HEK293 (cell line): ENCODE measurements at regions not wholly inside any gene's neighbourhood (a gene's known extent, or its start where the extent isn't known, plus 50 kb on each side); places are given as distances from the start of the nearest gene placed in this dataset.

ENCODE experiments used
- ZNF146 ChIP-seq: fragments of 450-650 bp; formaldehyde crosslinking; IDR thresholded peaks from 2 replicates; pipeline ENCODE4 v1.5.1; 2016; ENCODE audit warnings: missing biosample characterization, missing genetic modification characterization
- TF ChIP-seq, protein P1 (sequence below): fragments of 450-650 bp; formaldehyde crosslinking; IDR thresholded peaks from 2 replicates; pipeline ENCODE4 v1.5.1; 2016; ENCODE audit warnings: missing biosample characterization, missing genetic modification characterization

DNA sequence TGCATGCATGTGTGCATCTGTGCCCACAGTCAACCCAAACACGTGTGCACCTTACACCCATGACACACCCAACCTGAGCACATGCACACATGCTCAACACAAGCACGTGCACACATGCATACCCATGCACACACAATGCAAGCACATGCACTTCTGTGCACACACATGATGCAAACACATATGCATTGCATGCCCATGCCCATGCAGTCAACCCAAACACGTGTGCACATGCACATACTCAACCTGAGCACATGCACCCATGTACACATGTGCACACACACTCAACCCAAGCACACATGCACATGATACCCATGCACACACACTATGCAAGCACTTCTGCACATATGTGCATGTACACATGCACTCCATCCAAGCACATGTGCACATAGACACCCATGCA is 84.5 kb upstream of the FAM20C start:
- TF ChIP-seq, protein P1, sequence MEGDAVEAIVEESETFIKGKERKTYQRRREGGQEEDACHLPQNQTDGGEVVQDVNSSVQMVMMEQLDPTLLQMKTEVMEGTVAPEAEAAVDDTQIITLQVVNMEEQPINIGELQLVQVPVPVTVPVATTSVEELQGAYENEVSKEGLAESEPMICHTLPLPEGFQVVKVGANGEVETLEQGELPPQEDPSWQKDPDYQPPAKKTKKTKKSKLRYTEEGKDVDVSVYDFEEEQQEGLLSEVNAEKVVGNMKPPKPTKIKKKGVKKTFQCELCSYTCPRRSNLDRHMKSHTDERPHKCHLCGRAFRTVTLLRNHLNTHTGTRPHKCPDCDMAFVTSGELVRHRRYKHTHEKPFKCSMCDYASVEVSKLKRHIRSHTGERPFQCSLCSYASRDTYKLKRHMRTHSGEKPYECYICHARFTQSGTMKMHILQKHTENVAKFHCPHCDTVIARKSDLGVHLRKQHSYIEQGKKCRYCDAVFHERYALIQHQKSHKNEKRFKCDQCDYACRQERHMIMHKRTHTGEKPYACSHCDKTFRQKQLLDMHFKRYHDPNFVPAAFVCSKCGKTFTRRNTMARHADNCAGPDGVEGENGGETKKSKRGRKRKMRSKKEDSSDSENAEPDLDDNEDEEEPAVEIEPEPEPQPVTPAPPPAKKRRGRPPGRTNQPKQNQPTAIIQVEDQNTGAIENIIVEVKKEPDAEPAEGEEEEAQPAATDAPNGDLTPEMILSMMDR, result no peak
- TF ChIP-seq ZNF146, result no peak
